NOMO-1 (cell line): ENCODE measurements at regions not wholly inside any gene's neighbourhood (a gene's known extent, or its start where the extent isn't known, plus 50 kb on each side); places are given as distances from the start of the nearest gene placed in this dataset.
A peak's percentile ranks its signal among the peaks of the same experiment; 100 is the strongest.

Experiments
- DNase-seq, 2 experiments: peaks; one replicate each; lab custom pipeline; 2025; ENCODE audit not compliant: unreplicated experiment in 2 of 2; lab: John Stamatoyannopoulos, UW

GRCh38 chr13:44019651-44020050 lies 139.9 kb downstream of the LACC1 start:
- DNase-seq, result no peak

GRCh38 chr13:44021422-44021821 lies 141.7 kb downstream of the LACC1 start:
- no peak for DNase-seq

GRCh38 chr13:44022196-44022595 lies 142.5 kb downstream of the LACC1 start:
- peak; percentile 5 to 56 for DNase-seq

GRCh38 chr13:44024167-44024845 lies 144.6 kb downstream of the LACC1 start:
- DNase-seq, result no peak

- DNase-seq, result peak in 1 of 2 experiments; percentile 48
Measured at GRCh38 chr13:44024846-44025195, 145.1 kb downstream of the LACC1 start.

GRCh38 chr13:44026194-44026593 lies 146.5 kb downstream of the LACC1 start:
- DNase-seq, result no peak

- DNase-seq, result no peak
Measured at GRCh38 chr13:44028734-44029133, 149.0 kb downstream of the LACC1 start.

GRCh38 chr13:44030615-44031014 lies 150.9 kb downstream of the LACC1 start:
- DNase-seq, result no peak

GRCh38 chr13:44031555-44031954 lies 151.9 kb downstream of the LACC1 start:
- DNase-seq, result no peak

- no peak for DNase-seq
Measured at GRCh38 chr13:44032802-44033201, 153.1 kb downstream of the LACC1 start.

- DNase-seq, result no peak
Measured at GRCh38 chr13:44035400-44035799, 155.7 kb downstream of the LACC1 start.

GRCh38 chr13:44040070-44040817 lies 160.5 kb downstream of the LACC1 start:
- peak in 1 of 2 experiments; percentile 35 for DNase-seq

- DNase-seq, result no peak
Measured at GRCh38 chr13:44040818-44041100, 161.1 kb downstream of the LACC1 start.

GRCh38 chr13:44044547-44045179 lies 165.0 kb downstream of the LACC1 start:
- no peak for DNase-seq

- no peak for DNase-seq
Measured at GRCh38 chr13:44045180-44045562, 165.5 kb downstream of the LACC1 start.

- no peak for DNase-seq
Measured at GRCh38 chr13:44046428-44046827, 166.7 kb downstream of the LACC1 start.

- DNase-seq, result peak in 1 of 2 experiments; percentile 26
Measured at GRCh38 chr13:44048326-44048725, 168.6 kb downstream of the LACC1 start.

- DNase-seq, result no peak
Measured at GRCh38 chr13:44049081-44049945, 169.6 kb downstream of the LACC1 start.

GRCh38 chr13:44050450-44051063 lies 170.9 kb downstream of the LACC1 start:
- DNase-seq, result peak in 1 of 2 experiments; percentile 20

GRCh38 chr13:44051405-44051804 lies 171.7 kb downstream of the LACC1 start:
- no peak for DNase-seq
